NCI-H1930 (cell line): ENCODE measurements at regions not wholly inside any gene's neighbourhood (a gene's known extent, or its start where the extent isn't known, plus 50 kb on each side); places are given as distances from the start of the nearest gene placed in this dataset.

Experiments used
- DNase-seq, 2 experiments: peaks; one replicate each; lab custom pipeline; 2025; lab: John Stamatoyannopoulos, UW

GRCh38 chr1:25035523-25036116 is 105.5 kb upstream of the RUNX3 start:
- DNase-seq: no peak

- no peak for DNase-seq
Observed at GRCh38 chr1:25034736-25035522, 104.9 kb upstream of the RUNX3 start.

DNA sequence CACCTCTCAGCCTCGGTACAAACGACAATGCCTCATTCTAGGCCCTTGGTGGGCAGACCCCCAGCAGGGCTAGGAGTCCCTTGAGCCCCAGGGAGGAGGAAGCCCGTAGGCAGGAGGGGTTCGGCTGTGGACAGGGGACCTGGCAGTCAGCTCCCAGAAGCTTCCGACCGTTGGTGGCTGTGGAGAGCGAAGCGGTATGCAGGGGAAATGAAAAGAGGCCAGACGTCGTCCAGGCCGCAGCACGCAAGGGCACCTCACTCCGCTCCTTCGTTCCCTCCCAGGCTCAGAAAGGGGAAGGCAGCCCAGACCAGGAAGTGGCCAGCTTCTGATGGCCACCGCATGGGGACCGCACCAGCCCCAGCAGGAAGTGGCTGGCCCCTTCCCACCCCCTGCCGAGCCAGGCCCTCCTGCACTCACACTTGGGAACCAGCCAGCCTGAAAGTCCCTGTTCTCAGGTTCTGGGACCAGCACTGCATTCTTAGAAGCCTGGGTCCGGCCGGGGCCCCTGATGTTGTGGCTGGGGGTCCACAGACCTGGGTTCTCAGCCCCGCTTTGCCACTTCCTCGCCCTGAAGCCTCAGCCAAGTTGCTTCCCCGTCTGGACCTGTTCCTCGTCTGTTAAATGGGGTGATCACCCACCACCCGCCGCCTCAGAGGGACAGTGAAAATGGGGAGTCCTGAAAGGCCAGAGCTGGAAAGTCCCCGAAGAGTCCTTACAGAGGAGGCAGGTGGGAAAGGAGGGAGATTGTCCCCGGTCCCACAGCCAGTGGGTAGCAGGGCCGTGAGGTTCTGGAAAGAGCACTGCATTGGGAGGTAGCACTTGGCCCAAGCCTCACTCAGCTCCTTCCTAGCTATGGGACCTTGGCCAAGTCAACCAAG is 104.0 kb upstream of the RUNX3 start:
- no peak for DNase-seq

DNA sequence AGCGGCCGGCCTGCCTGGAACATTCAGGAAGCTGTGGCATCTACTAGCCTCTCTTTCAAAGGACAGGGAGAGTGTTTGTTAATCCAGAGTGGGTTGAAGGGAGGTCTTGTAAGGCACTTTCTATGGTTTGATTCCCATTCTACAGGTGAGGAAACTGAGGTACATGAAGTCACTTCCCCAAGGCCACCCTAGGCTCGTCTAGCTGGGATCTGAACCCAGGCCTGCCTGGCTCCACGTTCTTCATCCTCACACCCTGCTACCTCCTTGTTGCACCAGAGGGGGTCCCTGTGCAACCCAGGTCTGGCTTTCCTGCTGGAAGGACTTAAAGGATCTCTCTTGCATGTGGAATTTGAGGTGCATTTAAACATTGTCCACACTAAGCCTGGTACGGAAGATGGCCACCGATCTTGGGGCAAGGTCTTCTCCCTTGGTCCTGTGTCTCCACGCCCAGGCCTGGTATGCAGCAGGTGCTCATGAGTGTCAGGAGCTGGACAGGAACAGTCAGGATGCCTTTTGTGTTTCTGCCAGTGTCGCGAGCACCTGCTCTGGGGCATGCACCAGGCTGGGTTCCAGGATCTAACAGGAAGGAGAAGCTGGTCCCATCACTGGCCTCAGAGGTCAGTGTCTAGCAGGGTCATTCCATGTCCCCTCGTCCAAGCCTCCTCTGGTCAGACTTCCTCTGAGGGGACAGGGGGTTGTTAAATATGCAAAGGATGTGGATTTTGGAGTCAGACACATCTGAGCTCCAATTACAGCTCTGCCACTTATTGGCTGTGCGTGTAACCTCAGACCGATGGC is 103.2 kb upstream of the RUNX3 start:
- DNase-seq: no peak

GRCh38 chr1:25031966-25032667 is 102.0 kb upstream of the RUNX3 start:
- DNase-seq: no peak

GRCh38 chr1:25031601-25031965 is 101.5 kb upstream of the RUNX3 start:
- DNase-seq: no peak

DNA sequence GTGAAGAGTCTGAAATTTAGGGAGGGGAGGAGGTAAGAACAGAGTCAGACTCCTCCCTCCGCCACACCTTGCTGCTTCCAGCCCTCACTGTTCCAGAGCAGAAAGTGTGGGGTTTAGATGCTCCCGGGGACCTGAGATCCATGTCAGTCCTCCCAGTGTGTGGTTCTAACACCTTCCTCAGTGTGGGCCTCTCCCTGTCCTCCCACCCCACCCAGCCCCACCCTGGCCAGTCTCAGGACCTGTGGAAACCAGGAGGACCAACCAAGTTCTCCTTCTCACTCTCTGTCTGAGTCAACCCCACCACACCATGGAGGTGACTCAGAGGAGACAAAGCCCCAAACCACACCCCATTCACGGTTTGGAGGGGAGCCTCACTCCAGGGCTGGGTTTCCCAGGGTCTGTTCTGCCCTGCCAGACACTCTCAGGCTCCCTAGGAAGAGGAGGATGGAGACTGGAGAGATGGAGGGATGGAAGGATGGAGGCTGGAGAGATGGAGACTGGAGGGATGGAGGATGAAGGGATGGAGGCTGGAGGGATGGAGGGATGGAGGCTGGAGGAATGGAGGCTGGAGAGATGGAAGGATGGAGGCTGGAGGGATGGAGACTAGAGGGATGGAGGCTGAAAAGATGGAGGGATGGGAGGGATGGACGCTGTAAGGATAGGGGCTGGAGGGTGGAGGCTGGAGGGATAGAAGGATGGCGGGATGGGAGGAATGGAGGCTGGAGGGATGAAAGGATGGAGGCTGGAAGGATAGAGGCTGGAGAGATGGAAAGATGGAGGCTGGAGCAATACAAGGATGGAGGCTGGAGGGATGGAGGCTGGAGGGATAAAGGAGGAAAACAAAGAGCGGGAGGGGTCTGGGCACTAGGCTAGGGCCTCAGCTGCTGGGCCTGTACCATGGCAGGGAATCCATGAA is 100.9 kb upstream of the RUNX3 start:
- no peak for DNase-seq

DNA sequence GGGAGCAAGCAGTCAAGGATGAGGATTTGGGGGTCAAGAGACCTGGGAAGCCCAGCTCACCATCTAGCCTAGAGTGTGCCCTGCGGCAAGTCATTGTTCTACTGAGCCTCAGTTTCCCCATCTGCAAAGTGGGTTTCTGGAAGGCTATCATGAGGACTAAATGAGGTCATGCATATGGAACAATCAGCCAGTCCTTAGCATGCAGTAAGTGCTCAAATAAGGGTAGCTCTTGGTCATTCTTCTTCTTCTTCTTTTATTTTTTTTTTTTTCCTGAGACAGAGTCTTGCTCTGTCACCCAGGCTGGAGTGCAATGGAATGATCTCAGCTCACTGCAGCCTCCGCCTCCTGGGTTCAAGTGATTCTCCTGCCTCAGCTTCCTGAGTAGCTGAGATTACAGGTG is 99.9 kb upstream of the RUNX3 start:
- no peak for DNase-seq

DNA sequence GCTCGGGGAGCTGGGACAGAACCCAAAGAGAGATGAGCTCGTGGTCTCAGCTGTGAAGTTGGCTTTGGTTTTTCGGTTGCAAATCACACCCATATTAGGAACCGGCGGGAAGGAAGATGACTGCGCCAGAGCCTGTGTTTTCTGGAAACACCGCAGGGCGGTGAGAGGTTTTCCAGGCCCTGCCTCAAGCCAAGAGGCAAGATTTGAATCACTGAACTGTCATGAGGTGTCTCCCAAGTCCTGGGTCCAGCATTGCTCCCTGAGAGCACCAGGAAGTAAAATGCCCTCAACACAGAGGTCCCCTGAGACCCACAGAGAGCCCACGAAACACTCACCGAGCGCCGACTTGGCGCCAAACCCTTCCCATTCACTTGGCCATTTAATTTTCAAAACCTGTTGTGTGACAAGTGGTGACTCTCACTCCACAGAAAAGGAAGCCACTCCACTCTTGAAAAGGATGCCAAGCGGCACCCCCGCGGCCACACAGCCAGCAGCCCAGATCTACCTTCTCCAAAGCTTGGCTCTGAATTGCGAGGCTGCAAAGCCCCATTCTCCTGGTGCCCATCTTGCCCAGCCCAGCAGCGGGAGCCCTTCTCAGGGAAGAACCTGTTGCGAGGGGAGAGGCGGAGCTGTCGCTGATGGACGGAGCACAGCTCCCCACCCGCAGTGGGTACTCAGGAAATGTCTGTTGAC is 99.0 kb upstream of the RUNX3 start:
- DNase-seq: no peak

- DNase-seq: no peak
Observed at GRCh38 chr1:25028587-25028906, 98.5 kb upstream of the RUNX3 start.

DNA sequence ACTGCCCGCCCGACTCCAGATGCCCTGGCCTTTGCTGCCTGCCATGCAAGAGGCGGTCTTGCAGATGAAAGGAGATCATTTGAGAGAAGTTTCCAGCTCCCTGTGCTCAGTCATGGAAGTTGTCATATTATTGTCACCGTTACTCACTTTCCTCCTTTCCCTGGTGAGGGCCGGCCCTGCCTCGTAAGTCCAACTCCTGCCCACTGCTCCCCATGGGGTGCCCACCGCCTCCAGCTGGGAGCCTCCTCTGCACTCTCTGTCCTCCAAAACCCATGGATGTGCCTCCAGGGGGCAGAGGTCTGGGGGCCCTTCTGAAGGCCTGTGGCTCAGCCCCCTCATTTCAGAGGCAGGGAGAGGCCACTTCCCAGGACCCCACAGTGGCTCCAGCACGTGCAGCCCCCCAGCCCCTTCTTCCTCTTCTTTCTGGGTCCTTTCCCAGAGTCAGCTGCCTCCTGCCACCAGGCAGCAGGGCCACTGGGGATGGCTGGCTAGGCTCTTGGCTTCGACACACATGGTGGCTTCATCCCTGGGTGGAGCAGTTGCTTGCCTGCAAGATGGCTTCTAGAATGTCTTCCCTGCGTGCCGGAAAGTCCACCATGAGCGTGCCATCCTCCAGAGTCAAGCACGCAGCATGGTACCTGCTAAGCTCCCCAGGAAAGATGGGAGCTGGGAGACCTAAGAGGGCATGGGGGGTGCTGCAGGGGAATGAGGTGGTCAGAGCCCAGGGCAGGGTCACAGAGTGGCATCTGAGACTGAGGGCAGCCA is 97.9 kb upstream of the RUNX3 start:
- DNase-seq: no peak

- DNase-seq: no peak
Observed at GRCh38 chr1:25026730-25027450, 96.8 kb upstream of the RUNX3 start.

DNA sequence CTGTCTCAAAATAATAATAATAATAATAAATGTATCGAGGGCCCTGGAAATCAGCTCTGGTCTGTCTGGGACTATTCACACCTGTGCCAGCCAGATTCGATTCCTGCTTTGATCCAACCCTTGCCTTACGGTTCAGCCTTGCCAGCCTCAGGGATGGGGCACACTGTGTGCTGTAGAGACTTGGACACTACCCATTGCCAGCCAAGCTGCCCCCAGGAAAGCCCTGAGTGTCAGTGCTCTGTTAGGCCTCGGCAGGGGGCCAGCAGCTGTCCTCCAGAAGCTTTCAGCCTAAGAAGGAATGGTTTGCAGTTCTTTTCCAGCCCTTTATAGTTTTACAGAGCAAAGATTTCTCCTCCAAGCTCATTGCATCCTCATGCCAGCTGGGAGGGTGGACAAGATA is 96.2 kb upstream of the RUNX3 start:
- DNase-seq: no peak

DNA sequence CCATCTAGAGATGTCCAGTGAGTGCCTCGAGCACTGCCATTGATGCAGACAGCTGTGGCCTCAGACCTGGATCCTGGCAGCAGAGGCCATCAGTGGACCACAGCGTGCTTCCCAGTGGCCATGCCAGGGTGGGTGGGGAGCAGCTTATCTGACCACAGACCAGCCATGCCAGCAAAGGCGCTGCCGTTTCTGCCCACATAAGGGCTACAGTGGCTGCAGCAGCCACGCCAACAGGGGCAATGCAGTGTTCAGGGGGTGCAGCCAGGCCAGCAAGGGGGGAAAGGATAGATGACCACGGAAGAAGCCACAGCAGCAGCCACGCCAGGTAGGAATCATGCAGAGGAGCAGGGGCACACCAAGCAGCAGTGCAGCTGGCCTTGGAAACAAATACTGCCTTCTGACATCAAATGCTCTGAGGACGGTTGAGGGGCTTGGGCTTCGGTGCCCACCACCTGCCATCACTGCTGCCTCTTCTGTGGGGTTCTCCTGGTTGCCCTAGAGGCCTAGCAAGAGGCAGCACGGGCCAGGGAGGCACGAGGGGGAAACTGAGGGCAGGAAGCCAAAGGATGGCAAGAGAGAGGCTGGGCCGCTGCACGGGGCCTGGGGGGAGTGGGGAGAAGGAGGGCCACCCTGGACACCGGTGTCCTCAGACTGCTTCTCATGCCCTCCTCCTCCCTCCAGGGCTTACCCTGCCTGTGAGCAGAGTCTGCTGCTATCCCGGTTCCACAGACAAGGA is 94.7 kb upstream of the RUNX3 start:
- DNase-seq: no peak

DNA sequence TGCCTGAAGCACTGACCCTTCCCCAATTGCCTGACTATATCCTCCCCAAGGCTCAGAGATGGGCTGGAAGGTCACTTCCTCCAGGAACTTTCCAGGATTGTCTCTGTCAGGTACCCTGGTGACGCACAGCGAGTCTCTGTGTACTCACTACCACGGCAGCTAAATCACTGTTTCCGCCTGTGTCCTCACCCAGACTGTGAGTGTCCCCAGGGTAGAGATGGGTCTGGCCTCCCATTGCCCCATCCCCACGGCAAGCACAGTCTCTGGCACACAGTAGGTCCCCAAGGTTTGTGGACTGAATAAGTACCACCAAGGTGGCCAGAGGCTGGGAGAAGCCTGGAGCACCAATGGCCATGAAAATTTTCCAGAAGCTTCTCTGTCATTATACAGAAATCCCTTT is 93.8 kb upstream of the RUNX3 start:
- DNase-seq: no peak

DNA sequence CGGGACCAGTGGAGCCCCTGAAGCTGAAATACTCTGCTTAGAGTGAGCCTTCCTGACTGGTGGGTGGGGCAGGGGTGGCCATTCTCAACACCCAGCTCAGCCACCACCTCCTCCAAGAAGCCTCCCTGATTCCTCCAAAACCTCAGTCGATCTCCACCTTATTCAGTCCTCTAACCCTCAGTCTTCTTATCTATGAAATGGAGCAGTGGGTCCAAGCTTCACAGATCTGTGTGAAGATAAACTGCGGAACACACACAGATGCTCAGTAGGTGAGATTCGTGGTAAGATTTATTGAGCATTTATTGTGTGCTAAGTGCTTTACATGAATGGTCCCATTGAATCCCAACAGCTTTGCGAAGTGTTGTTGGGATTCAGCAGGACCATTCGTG is 93.1 kb upstream of the RUNX3 start:
- no peak for DNase-seq

- DNase-seq: no peak
Observed at GRCh38 chr1:25022361-25023189, 92.5 kb upstream of the RUNX3 start.
